HepG2 (cell line): ENCODE measurements at regions not wholly inside any gene's neighbourhood (a gene's known extent, or its start where the extent isn't known, plus 50 kb on each side); places are given as distances from the start of the nearest gene placed in this dataset.

Experiments used
- CSRNP1 ChIP-seq: sonication (generic); formaldehyde crosslinking; IDR thresholded peaks from 2 replicates; pipeline ENCODE4 v1.8.1; 2023; ENCODE audit warnings: mild to moderate bottlenecking, missing genetic modification reagents
- FOXK1 ChIP-seq: sonication (generic); formaldehyde crosslinking; IDR thresholded peaks from 2 replicates; pipeline ENCODE4 v1.4.0; 2020; ENCODE audit warnings: low read depth, missing genetic modification reagents, borderline replicate concordance
- GATAD2A ChIP-seq: IDR thresholded peaks from 2 replicates; pipeline ENCODE4 v1.6.1; 2016
- KLF6 ChIP-seq: IDR thresholded peaks from 2 replicates; pipeline ENCODE4 v1.8.0; 2016; ENCODE audit warnings: missing biosample characterization, missing genetic modification reagents
- NFYC ChIP-seq: IDR thresholded peaks from 2 replicates; pipeline ENCODE4 v1.6.1; 2016; ENCODE audit warnings: missing genetic modification reagents, missing compliant biosample characterization
- SIN3B ChIP-seq: fragments of 150-350 bp; IDR thresholded peaks from 2 replicates; pipeline ENCODE4 v1.6.1; 2014; ENCODE audit warnings: low read length
- SNRNP70 ChIP-seq: fragments of 200-400 bp; formaldehyde crosslinking; IDR thresholded peaks from 2 replicates; pipeline ENCODE4 v1.6.1; 2017; ENCODE audit warnings: mild to moderate bottlenecking, low read depth, low read length, moderate library complexity
- ZBTB44 ChIP-seq: sonication (generic); formaldehyde crosslinking; IDR thresholded peaks from 2 replicates; pipeline ENCODE4 v1.4.0; 2020; ENCODE audit warnings: missing genetic modification reagents
- ZNF20 ChIP-seq: sonication (generic); formaldehyde crosslinking; IDR thresholded peaks from 2 replicates; pipeline ENCODE4 v1.4.0; 2020; ENCODE audit warnings: mild to moderate bottlenecking, moderate library complexity, missing genetic modification reagents
- ZNF362 ChIP-seq: sonication (generic); formaldehyde crosslinking; IDR thresholded peaks from 2 replicates; pipeline ENCODE4 v1.4.0; 2020; ENCODE audit warnings: missing genetic modification reagents, mild to moderate bottlenecking, borderline replicate concordance
- ZNF615 ChIP-seq: sonication (generic); formaldehyde crosslinking; IDR thresholded peaks from 2 replicates; pipeline ENCODE4 v1.5.0; 2020; ENCODE audit warnings: mild to moderate bottlenecking, missing genetic modification reagents, borderline replicate concordance
- ZNF777 ChIP-seq: sonication (generic); formaldehyde crosslinking; IDR thresholded peaks from 2 replicates; pipeline ENCODE4 v1.4.0; 2020; ENCODE audit warnings: missing genetic modification reagents

GRCh38 chrY:7274369-7274913 is 362.9 kb upstream of the AMELY start (continued):
- no peak for TF ChIP-seq GATAD2A (CRISPR knock-in tag)
- no peak for TF ChIP-seq ZBTB44 (CRISPR knock-in tag)
- TF ChIP-seq FOXK1 = no peak
- TF ChIP-seq ZNF615 (CRISPR knock-in tag) = no peak
- TF ChIP-seq ZNF20 (CRISPR knock-in tag) = no peak
- TF ChIP-seq KLF6 (CRISPR knock-in tag) = no peak
- TF ChIP-seq SNRNP70 = no peak
- no peak for TF ChIP-seq SIN3B
- no peak for TF ChIP-seq NFYC (CRISPR knock-in tag)
- no peak for TF ChIP-seq ZNF362 (CRISPR knock-in tag)
- 0 out of 2 replicates have a peak, but pooled peaks have one; percentile 11 for TF ChIP-seq ZNF777 (CRISPR knock-in tag)
- no peak for TF ChIP-seq CSRNP1 (CRISPR knock-in tag)
